Keratinocyte (primary cell): ENCODE measurements at regions not wholly inside any gene's neighbourhood (a gene's known extent, or its start where the extent isn't known, plus 50 kb on each side); places are given as distances from the start of the nearest gene placed in this dataset.

Experiments
- DNase-seq: peaks from one replicate; pipeline ENCODE4 v3.0.0-alpha.2; 2011; ENCODE audit warnings: low read depth, missing footprints, low spot score
- FAIRE-seq: peaks from 2 replicates; lab custom pipeline; 2011; peaks lifted over from hg19 to GRCh38; lab: Jason Lieb, UNC
- H2AFZ ChIP-seq: 2 replicates; pipeline ENCODE4 v1.6.0; 2012; ENCODE audit warnings: low read length, control low read depth, inconsistent platforms; ENCODE audit not compliant: control insufficient read depth
- H3K27ac ChIP-seq: 2 replicates; pipeline ENCODE4 v1.5.1; 2011; ENCODE audit warnings: low read length; ENCODE audit not compliant: control insufficient read depth, insufficient read depth
- H3K27me3 ChIP-seq: 3 replicates; pipeline ENCODE4 v1.6.0; 2011; ENCODE audit warnings: low read length; ENCODE audit not compliant: control insufficient read depth, insufficient read depth; ENCODE audit errors: extremely low read depth
- H3K36me3 ChIP-seq, 2 experiments: 2 replicates in 1 of 2; 3 replicates in 1 of 2; pipeline ENCODE4 v1.5.1; 2011; ENCODE audit warnings: low read length in 2 of 2, mild to moderate bottlenecking in 1 of 2; ENCODE audit not compliant: control insufficient read depth in 2 of 2, insufficient read depth in 2 of 2; ENCODE audit errors: extremely low read depth in 1 of 2
- H3K4me1 ChIP-seq: 3 replicates; pipeline ENCODE4 v1.5.1; 2011; ENCODE audit warnings: low read length; ENCODE audit not compliant: control insufficient read depth, insufficient read depth; ENCODE audit errors: extremely low read depth
- H3K4me2 ChIP-seq: 3 replicates; pipeline ENCODE4 v1.6.0; 2011; ENCODE audit warnings: low read depth, low read length; ENCODE audit not compliant: control insufficient read depth, insufficient read depth; ENCODE audit errors: extremely low read depth
- H3K4me3 ChIP-seq, 3 experiments: fragments of 200-600 bp in 1 of 3; sonication (generic) in 1 of 3; 2 replicates in 2 of 3; 3 replicates in 1 of 3; pipeline ENCODE4 v1.5.1; 2011 to 2016; ENCODE audit warnings: low read length in 3 of 3, mild to moderate bottlenecking in 3 of 3, control low read depth in 2 of 3, inconsistent platforms in 1 of 3, low read depth in 1 of 3, mixed read lengths in 1 of 3, mixed run types in 1 of 3, moderate library complexity in 1 of 3; ENCODE audit not compliant: control insufficient read depth in 2 of 3, insufficient read depth in 2 of 3; ENCODE audit errors: extremely low read depth in 1 of 3
- H3K79me2 ChIP-seq: 2 replicates; pipeline ENCODE4 v1.6.0; 2012; ENCODE audit warnings: low read length; ENCODE audit not compliant: control insufficient read depth, insufficient read depth
- H3K9ac ChIP-seq: 3 replicates; pipeline ENCODE4 v1.6.0; 2011; ENCODE audit warnings: low read length; ENCODE audit not compliant: control insufficient read depth, insufficient read depth; ENCODE audit errors: extremely low read depth
- H3K9me1 ChIP-seq: 3 replicates; pipeline ENCODE4 v1.6.0; 2011; ENCODE audit warnings: low read length; ENCODE audit not compliant: control insufficient read depth, insufficient read depth; ENCODE audit errors: extremely low read depth
- H3K9me3 ChIP-seq: 2 replicates; pipeline ENCODE4 v1.5.1; 2012; ENCODE audit warnings: low read depth, low read length; ENCODE audit not compliant: control insufficient read depth
- H4K20me1 ChIP-seq: 3 replicates; pipeline ENCODE4 v1.6.0; 2011; ENCODE audit warnings: low read length; ENCODE audit not compliant: control insufficient read depth, insufficient read depth; ENCODE audit errors: extremely low read depth
- EZH2 ChIP-seq: IDR thresholded peaks from one replicate; pipeline ENCODE4 v1.6.1; 2012; ENCODE audit warnings: inconsistent platforms, mild to moderate bottlenecking, low read length, moderate library complexity
- dilution Hi-C: fragments of 300-500 bp; cut with MboI; formaldehyde crosslinking; loops from one replicate; pipeline ENCODE4 v1.7.0; 2020; ENCODE audit warnings: low sequenced_read_pairs; ENCODE audit not compliant: extremely low pct_ligation_motif_present
- TF ChIP-seq, protein P1 (sequence below), 3 experiments: IDR thresholded peaks in 1 of 3; conservative IDR thresholded peaks in 1 of 3; optimal IDR thresholded peaks in 1 of 3; 2 replicates in 2 of 3; 3 replicates in 1 of 3; pipeline versions ENCODE3 to v1.5.1; 2011; ENCODE audit warnings: low read length in 3 of 3, mild to moderate bottlenecking in 3 of 3, moderate library complexity in 2 of 3, control low read depth in 1 of 3, inconsistent platforms in 1 of 3; ENCODE audit not compliant: insufficient read depth in 2 of 3; ENCODE audit errors: extremely low read depth in 1 of 3

DNA sequence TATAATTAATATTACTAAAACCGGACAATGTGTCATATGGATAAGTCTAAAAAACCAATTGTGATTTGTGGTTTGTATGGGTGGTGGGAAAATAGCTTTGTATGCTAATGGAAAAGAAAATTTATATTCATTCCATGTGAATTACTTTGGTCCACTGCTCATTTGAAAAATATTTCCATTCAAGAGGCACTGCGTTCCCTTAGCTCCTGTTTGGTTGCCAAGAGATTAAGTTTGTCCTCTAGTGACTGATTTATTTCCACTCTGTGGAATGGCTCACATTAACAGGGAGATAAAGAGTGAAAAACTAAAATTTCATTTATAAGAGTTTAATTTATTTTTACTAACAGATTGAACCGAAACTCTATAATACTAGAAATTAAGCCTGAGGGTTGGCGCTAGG, 744.1 kb upstream of the CHRM3 start:
- no peak overlapping the region for H3K27ac ChIP-seq
- H2AFZ ChIP-seq: no peak overlapping the region
- no peaks in the 10 kb centered on the region for H3K27me3 ChIP-seq
- H3K9me1 ChIP-seq: no peaks in the 10 kb centered on the region
- H3K9ac ChIP-seq: no peak overlapping the region
- no peak for FAIRE-seq
- dilution Hi-C loops: no loop called here
- no peak for DNase-seq
- no peak overlapping the region for H3K4me3 ChIP-seq
- no peak for TF ChIP-seq EZH2
- TF ChIP-seq, protein P1, sequence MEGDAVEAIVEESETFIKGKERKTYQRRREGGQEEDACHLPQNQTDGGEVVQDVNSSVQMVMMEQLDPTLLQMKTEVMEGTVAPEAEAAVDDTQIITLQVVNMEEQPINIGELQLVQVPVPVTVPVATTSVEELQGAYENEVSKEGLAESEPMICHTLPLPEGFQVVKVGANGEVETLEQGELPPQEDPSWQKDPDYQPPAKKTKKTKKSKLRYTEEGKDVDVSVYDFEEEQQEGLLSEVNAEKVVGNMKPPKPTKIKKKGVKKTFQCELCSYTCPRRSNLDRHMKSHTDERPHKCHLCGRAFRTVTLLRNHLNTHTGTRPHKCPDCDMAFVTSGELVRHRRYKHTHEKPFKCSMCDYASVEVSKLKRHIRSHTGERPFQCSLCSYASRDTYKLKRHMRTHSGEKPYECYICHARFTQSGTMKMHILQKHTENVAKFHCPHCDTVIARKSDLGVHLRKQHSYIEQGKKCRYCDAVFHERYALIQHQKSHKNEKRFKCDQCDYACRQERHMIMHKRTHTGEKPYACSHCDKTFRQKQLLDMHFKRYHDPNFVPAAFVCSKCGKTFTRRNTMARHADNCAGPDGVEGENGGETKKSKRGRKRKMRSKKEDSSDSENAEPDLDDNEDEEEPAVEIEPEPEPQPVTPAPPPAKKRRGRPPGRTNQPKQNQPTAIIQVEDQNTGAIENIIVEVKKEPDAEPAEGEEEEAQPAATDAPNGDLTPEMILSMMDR (optimal IDR thresholded peaks at IDR 0.05 in 1 of 3, IDR thresholded peaks at IDR 0.05 in 1 of 3, conservative IDR thresholded peaks at IDR 0.05 in 1 of 3; ENCODE audit: extremely low read depth in 1 of 3, insufficient read depth in 2 of 3, low read length in 3 of 3): no peak
- H3K9me3 ChIP-seq: no peaks in the 10 kb centered on the region
- no peaks in the 10 kb centered on the region for H3K79me2 ChIP-seq
- no peak overlapping the region for H3K4me2 ChIP-seq
- no peaks in the 10 kb centered on the region for H3K4me1 ChIP-seq
- no peaks in the 10 kb centered on the region for H3K36me3 ChIP-seq
- no peaks in the 10 kb centered on the region for H4K20me1 ChIP-seq

DNA sequence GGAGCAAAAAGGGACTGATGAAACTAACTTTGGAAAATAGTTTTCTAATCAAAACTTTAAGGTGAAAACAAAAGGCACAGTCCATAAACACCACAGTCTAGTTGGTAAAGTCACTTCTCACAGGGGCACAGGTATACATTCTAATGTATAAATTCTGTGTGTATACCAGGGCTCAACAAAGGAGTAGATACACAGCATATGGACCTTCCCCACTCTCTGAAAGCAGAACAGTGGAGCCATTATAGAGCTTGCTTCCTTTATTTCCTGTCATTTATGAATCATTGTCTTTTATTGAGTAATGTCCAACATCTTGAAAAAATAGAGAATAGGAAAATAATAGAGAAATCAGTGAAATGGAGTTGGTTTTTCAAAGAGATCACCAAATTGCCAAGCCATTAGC, 746.5 kb upstream of the CHRM3 start:
- no peak overlapping the region for H3K4me3 ChIP-seq
- H4K20me1 ChIP-seq: no peaks in the 10 kb centered on the region
- H3K4me2 ChIP-seq: no peak overlapping the region
- no peak overlapping the region for H3K9ac ChIP-seq
- DNase-seq: no peak
- dilution Hi-C loops: no loop called here
- H3K79me2 ChIP-seq: no peaks in the 10 kb centered on the region
- no peaks in the 10 kb centered on the region for H3K27me3 ChIP-seq
- FAIRE-seq: no peak
- no peaks in the 10 kb centered on the region for H3K4me1 ChIP-seq
- H3K9me3 ChIP-seq: no peaks in the 10 kb centered on the region
- peak overlapping the region; percentile 54 for H2AFZ ChIP-seq
- no peaks in the 10 kb centered on the region for H3K36me3 ChIP-seq
- no peak for TF ChIP-seq EZH2
- TF ChIP-seq, protein P1 (optimal IDR thresholded peaks at IDR 0.05 in 1 of 3, IDR thresholded peaks at IDR 0.05 in 1 of 3, conservative IDR thresholded peaks at IDR 0.05 in 1 of 3; ENCODE audit: extremely low read depth in 1 of 3, insufficient read depth in 2 of 3, low read length in 3 of 3): no peak
- no peaks in the 10 kb centered on the region for H3K9me1 ChIP-seq
- H3K27ac ChIP-seq: no peak overlapping the region
